ENCODE measurements at regions not wholly inside any gene's neighbourhood (a gene's known extent, or its start where the extent isn't known, plus 50 kb on each side); places are given as distances from the start of the nearest gene placed in this dataset.

DNA sequence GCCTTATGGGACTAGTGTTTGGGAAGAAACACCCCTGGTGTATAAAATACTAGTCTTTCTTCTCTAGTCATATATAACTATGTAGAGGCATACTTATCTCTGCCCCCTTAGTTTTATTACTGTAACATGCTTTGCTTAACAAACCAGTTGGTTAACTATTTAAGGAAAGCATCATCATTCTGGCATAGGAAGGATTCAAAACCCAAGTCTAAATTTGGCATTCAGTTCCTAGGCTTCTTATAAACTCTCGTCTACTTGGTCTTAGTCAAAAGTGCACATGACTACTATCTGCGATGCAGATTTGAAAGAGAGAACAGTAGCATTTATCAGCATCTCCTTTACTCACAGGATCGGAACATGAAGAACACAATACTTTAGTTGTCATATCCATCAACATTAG, 111.3 kb downstream of the MFAP3L start:
- Histone ChIP-seq H3K36me3 (no peaks in the 10 kb centered on the region), H3K4me3 (no peak overlapping the region), H3K4me1 (no peaks in the 10 kb centered on the region), H3K27ac (no peak overlapping the region), H3K27me3 (no peaks in the 10 kb centered on the region), H3K9me3 (no peaks in the 10 kb centered on the region)
- TF ChIP-seq, protein P1, sequence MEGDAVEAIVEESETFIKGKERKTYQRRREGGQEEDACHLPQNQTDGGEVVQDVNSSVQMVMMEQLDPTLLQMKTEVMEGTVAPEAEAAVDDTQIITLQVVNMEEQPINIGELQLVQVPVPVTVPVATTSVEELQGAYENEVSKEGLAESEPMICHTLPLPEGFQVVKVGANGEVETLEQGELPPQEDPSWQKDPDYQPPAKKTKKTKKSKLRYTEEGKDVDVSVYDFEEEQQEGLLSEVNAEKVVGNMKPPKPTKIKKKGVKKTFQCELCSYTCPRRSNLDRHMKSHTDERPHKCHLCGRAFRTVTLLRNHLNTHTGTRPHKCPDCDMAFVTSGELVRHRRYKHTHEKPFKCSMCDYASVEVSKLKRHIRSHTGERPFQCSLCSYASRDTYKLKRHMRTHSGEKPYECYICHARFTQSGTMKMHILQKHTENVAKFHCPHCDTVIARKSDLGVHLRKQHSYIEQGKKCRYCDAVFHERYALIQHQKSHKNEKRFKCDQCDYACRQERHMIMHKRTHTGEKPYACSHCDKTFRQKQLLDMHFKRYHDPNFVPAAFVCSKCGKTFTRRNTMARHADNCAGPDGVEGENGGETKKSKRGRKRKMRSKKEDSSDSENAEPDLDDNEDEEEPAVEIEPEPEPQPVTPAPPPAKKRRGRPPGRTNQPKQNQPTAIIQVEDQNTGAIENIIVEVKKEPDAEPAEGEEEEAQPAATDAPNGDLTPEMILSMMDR (IDR thresholded peaks at IDR 0.05): no peak
- no peak for TF ChIP-seq POLR2A (IDR thresholded peaks at IDR 0.05)
- intact Hi-C loops (cut with DNase I; ENCODE audit: low total_unique reads): no loop called here
- DNase-seq: no peak

DNA sequence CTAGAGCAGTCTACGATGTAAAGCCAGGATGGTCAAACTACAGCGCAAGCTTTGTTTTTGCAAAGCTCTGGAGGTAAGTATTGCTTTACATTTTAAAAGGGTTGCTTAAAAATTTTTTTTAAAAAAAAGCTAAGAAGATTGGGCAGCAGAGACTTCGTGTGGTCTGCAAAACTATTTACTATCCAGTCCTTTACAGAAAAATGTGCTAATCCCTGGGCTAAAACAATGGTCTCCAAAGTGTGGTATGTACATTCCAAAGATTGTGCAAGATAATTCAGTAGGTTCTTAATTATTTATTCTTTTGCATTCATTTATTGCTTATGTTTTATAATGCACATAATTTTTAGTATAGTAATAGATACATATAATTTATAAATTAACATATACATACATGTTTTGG, 113.2 kb downstream of the MFAP3L start:
- intact Hi-C loops (cut with DNase I; ENCODE audit: low total_unique reads): no loop called here
- Histone ChIP-seq H3K4me1 (no peaks in the 10 kb centered on the region), H3K4me3 (no peak overlapping the region)

DNA sequence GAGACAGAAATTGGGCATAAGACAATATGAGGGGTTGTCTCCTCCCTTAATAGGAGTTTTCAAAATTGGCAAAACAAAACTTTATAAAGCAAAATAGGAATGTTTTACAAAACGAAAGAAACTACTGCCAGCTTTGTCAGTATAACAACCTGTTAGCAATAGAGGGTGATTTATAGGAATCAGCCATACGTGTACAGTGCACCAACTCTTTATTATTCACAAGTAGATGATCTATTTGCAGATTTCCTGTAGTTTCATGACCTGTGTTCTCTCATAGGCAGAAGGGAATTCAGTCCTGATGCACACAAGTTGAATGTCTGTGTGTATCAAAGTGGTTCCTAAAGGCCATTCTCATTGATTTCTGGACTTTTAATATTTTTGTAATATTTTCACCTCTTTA, 116.3 kb downstream of the MFAP3L start:
- H3K36me3 ChIP-seq: no peaks in the 10 kb centered on the region
- no peak for DNase-seq
- intact Hi-C loops (cut with DNase I; ENCODE audit: low total_unique reads): no loop called here
- H3K9me3 ChIP-seq: no peaks in the 10 kb centered on the region
- H3K4me1 ChIP-seq: no peaks in the 10 kb centered on the region
- H3K27me3 ChIP-seq: no peaks in the 10 kb centered on the region
- H3K27ac ChIP-seq: no peak overlapping the region
- TF ChIP-seq POLR2A (IDR thresholded peaks at IDR 0.05): no peak
- TF ChIP-seq, protein P1 (IDR thresholded peaks at IDR 0.05): no peak
- H3K4me3 ChIP-seq: no peak overlapping the region

More for the DNA sequence above, 113.2 kb downstream of the MFAP3L start:
- Histone ChIP-seq H3K27me3 (no peaks in the 10 kb centered on the region), H3K27ac (no peak overlapping the region), H3K9me3 (no peaks in the 10 kb centered on the region), H3K36me3 (no peaks in the 10 kb centered on the region)
- TF ChIP-seq, protein P1 (IDR thresholded peaks at IDR 0.05): no peak
- no peak for TF ChIP-seq POLR2A (IDR thresholded peaks at IDR 0.05)
- no peak for DNase-seq

DNA sequence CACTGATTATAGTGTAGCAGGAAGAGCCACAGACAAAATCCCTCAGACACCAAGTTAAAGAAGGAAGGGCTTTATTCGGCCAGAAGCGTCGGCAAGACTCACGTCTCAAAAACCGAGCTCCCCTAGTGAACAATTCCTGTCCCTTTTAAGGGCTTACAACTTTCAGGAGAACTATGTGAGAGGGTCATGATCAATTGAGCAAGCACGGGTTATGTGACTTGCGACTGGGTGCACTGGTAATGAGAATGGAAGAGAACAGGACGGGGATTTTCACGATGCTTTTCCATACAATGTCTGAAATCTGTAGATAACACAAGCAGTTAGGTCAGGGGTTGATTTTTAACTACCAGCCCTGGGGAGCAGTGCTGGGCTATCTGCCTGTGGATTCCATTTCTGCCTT, 116.7 kb downstream of the MFAP3L start:
- Histone ChIP-seq H3K4me3 (no peak overlapping the region), H3K27ac (no peak overlapping the region), H3K36me3 (no peaks in the 10 kb centered on the region), H3K4me1 (no peaks in the 10 kb centered on the region), H3K27me3 (no peaks in the 10 kb centered on the region), H3K9me3 (no peaks in the 10 kb centered on the region)
- intact Hi-C loops (cut with DNase I; ENCODE audit: low total_unique reads): no loop called here
- TF ChIP-seq, protein P1 (IDR thresholded peaks at IDR 0.05): no peak
- no peak for DNase-seq

DNA sequence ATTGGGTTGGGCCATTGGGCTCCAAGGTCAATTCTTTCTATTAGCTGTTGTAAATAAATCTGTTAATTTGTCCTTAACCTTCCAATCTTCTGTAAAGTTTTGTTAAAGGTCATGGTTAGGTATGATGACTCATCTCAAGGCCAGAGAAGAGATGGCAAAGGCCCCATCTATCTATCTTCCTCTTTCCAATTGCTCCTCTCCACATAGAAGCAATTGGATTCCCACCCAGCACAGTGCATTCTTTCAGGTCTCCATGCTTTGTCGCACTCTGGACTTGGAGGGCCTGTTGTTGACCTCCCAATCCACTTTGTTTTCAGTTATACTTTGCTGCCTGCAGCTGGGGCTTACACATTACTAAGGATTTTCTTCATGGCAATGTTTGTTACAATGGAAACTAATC, 118.5 kb downstream of the MFAP3L start:
- no peak for DNase-seq
- H3K27ac ChIP-seq: no peak overlapping the region
- no peaks in the 10 kb centered on the region for H3K4me1 ChIP-seq
- no peaks in the 10 kb centered on the region for H3K9me3 ChIP-seq
- intact Hi-C loops (cut with DNase I; ENCODE audit: low total_unique reads): no loop called here
- TF ChIP-seq, protein P1 (IDR thresholded peaks at IDR 0.05): no peak
- TF ChIP-seq POLR2A (IDR thresholded peaks at IDR 0.05): no peak
- H3K27me3 ChIP-seq: no peaks in the 10 kb centered on the region
- H3K4me3 ChIP-seq: no peak overlapping the region
- no peaks in the 10 kb centered on the region for H3K36me3 ChIP-seq
